ENCODE measurements at regions not wholly inside any gene's neighbourhood (a gene's known extent, or its start where the extent isn't known, plus 50 kb on each side); places are given as distances from the start of the nearest gene placed in this dataset.

DNA sequence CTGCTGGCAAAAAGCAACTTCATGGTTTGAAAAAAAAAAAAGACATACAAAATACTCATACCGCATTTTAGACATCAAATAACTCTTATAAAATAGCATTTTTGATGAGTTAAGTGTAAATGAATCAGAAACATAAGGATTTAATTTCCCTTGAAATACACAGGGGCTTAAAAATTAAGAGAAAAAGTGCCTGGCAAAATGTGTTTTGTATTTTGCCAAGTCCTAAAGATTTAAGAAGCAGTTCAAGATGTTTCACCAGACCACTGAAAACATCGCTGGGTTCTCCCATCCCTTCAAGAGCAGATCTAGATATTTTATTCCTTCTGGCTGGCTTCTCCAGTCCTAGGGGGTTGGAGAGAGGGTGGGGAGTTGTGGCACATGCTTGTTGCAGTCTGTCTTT lies 396.4 kb downstream of the INHBA start:
- no peak for TF ChIP-seq EZH2 (IDR thresholded peaks at IDR 0.05; ENCODE audit: borderline replicate concordance)
- TF ChIP-seq, protein P1, sequence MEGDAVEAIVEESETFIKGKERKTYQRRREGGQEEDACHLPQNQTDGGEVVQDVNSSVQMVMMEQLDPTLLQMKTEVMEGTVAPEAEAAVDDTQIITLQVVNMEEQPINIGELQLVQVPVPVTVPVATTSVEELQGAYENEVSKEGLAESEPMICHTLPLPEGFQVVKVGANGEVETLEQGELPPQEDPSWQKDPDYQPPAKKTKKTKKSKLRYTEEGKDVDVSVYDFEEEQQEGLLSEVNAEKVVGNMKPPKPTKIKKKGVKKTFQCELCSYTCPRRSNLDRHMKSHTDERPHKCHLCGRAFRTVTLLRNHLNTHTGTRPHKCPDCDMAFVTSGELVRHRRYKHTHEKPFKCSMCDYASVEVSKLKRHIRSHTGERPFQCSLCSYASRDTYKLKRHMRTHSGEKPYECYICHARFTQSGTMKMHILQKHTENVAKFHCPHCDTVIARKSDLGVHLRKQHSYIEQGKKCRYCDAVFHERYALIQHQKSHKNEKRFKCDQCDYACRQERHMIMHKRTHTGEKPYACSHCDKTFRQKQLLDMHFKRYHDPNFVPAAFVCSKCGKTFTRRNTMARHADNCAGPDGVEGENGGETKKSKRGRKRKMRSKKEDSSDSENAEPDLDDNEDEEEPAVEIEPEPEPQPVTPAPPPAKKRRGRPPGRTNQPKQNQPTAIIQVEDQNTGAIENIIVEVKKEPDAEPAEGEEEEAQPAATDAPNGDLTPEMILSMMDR (IDR thresholded peaks at IDR 0.05; ENCODE audit: poor library complexity), result no peak
- no peak for TF ChIP-seq EZH2phosphoT487 (IDR thresholded peaks at IDR 0.05; ENCODE audit: low read depth, severe bottlenecking, unreplicated experiment)
- 86% methylated on average over 2 of the region's 2 CpGs for WGBS (ENCODE audit: low lambda C conversion rate, missing lambda C conversion rate)

DNA sequence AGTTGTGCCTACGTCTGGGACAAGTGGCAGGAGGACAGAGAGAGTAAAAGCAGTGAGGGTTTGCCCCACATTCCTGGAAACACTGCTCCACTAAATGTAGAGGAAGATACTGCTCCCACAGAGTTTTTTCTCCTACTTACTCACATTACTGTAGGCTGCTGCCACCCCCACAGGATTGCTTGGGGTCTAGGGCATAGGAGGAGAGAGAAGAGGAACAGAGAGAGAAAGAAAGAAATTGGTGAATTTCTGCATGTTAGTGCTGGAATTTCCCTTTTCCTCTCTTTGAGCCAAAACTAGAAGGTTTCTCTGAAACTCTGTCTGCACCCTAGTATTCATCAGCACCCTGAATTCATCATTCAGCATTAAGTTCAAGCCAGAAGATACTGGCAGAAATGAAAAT lies 397.9 kb downstream of the INHBA start:
- H3K27me3 ChIP-seq, result no peaks in the 10 kb centered on the region
- no peak for TF ChIP-seq EZH2 (IDR thresholded peaks at IDR 0.05; ENCODE audit: borderline replicate concordance)
- no peak for TF ChIP-seq EZH2phosphoT487 (IDR thresholded peaks at IDR 0.05; ENCODE audit: low read depth, severe bottlenecking, unreplicated experiment)
- TF ChIP-seq, protein P1 (IDR thresholded peaks at IDR 0.05; ENCODE audit: poor library complexity), result no peak
- H3K4me3 ChIP-seq, result no peak overlapping the region
- H4K20me1 ChIP-seq (ENCODE audit: insufficient read depth, poor library complexity, severe bottlenecking), result no peaks in the 10 kb centered on the region
- no peaks in the 10 kb centered on the region for H3K79me2 ChIP-seq
- no peak overlapping the region for H3K4me2 ChIP-seq
- no peak overlapping the region for H3K27ac ChIP-seq
- H3K9me3 ChIP-seq (ENCODE audit: low read depth), result no peaks in the 10 kb centered on the region
- no peaks in the 10 kb centered on the region for H3K9me2 ChIP-seq (replicated peaks; ENCODE audit: insufficient read depth)
- 88% methylated on average over 1 of the region's 1 CpG for WGBS (ENCODE audit: low lambda C conversion rate, missing lambda C conversion rate)
- no peak for DNase-seq (ENCODE audit: low spot score)
- H2AFZ ChIP-seq, result no peak overlapping the region
- no peaks in the 10 kb centered on the region for H3K4me1 ChIP-seq (ENCODE audit: insufficient read depth)
- no peaks in the 10 kb centered on the region for H3K36me3 ChIP-seq (replicated peaks; ENCODE audit: insufficient read depth, low read depth)

More for the DNA sequence above, 396.4 kb downstream of the INHBA start:
- Histone ChIP-seq H3K4me3 (no peak overlapping the region), H3K4me2 (no peak overlapping the region), H3K27me3 (no peaks in the 10 kb centered on the region), H2AFZ (no peak overlapping the region), H3K9me2 (replicated peaks; ENCODE audit: insufficient read depth) (no peaks in the 10 kb centered on the region), H3K36me3 (replicated peaks; ENCODE audit: insufficient read depth, low read depth) (no peaks in the 10 kb centered on the region), H3K9me3 (ENCODE audit: low read depth) (no peaks in the 10 kb centered on the region), H3K4me1 (ENCODE audit: insufficient read depth) (no peaks in the 10 kb centered on the region), H3K27ac (no peak overlapping the region), H4K20me1 (ENCODE audit: insufficient read depth, poor library complexity, severe bottlenecking) (no peaks in the 10 kb centered on the region), H3K79me2 (no peaks in the 10 kb centered on the region)
- no peak for DNase-seq (ENCODE audit: low spot score)

DNA sequence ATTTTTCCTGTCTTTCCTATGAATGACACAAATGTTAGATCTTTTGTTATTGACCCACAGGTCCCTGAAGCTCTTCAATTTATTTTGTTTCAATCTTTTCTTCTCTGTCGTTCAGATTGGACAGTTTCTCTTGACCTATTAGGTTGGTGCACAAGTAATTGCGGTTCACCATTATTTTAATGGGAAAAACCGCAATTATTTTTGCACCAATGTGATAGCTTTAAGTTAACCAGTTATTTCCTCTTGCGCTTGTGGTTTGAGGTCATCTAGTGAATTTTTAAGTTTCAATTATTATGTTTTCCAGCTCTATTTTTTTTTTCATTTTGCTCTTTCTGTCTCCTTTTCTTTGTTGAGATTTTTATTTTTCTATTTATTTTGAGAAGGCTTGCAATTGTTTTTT lies 399.2 kb downstream of the INHBA start:
- 98% methylated on average over 4 of the region's 4 CpGs for WGBS (ENCODE audit: low lambda C conversion rate, missing lambda C conversion rate)

More for the DNA sequence above, 399.2 kb downstream of the INHBA start:
- Histone ChIP-seq H3K27me3 (no peaks in the 10 kb centered on the region), H4K20me1 (ENCODE audit: insufficient read depth, poor library complexity, severe bottlenecking) (no peaks in the 10 kb centered on the region), H3K4me1 (ENCODE audit: insufficient read depth) (no peaks in the 10 kb centered on the region), H3K4me2 (no peak overlapping the region), H2AFZ (no peak overlapping the region), H3K79me2 (no peaks in the 10 kb centered on the region), H3K36me3 (replicated peaks; ENCODE audit: insufficient read depth, low read depth) (no peaks in the 10 kb centered on the region), H3K9me2 (replicated peaks; ENCODE audit: insufficient read depth) (no peaks in the 10 kb centered on the region), H3K4me3 (no peak overlapping the region), H3K27ac (no peak overlapping the region), H3K9me3 (ENCODE audit: low read depth) (no peaks in the 10 kb centered on the region)
- no peak for TF ChIP-seq EZH2phosphoT487 (IDR thresholded peaks at IDR 0.05; ENCODE audit: low read depth, severe bottlenecking, unreplicated experiment)
- TF ChIP-seq, protein P1 (IDR thresholded peaks at IDR 0.05; ENCODE audit: poor library complexity), result no peak
- TF ChIP-seq EZH2 (IDR thresholded peaks at IDR 0.05; ENCODE audit: borderline replicate concordance), result no peak
- no peak for DNase-seq (ENCODE audit: low spot score)
